ENCODE measurements at regions not wholly inside any gene's neighbourhood (a gene's known extent, or its start where the extent isn't known, plus 50 kb on each side); places are given as distances from the start of the nearest gene placed in this dataset.

GRCh38 chr2:212732860-212733259, 194.3 kb upstream of the ERBB4 start:
- no peak for TF ChIP-seq ZNF621 (tag by site-specific recombination; IDR thresholded peaks at IDR 0.05)
- no peaks in the 10 kb centered on the region for H3K36me3 ChIP-seq (ENCODE audit: control insufficient read depth in 2 of 2, insufficient read depth in 1 of 2, low read length in 2 of 2)
- H3K9me3 ChIP-seq (ENCODE audit: control insufficient read depth, insufficient read depth, low read depth, low read length), result no peaks in the 10 kb centered on the region
- H3K27ac ChIP-seq (ENCODE audit: extremely low read depth, low read depth, low read length), result no peak overlapping the region
- POLR2A ChIA-PET, result no interaction called here
- CTCF ChIA-PET, result interaction anchor here (0.7 kb wide), 1 partner anchor 165 kb away, joined by 3 read pairs; no protein-coding TSS in a partner anchor
- no peak overlapping the region for H3K4me3 ChIP-seq (ENCODE audit: low read depth, low read length)
- no peaks in the 10 kb centered on the region; the same call in 1 of the 2 replicates for H3K4me1 ChIP-seq (ENCODE audit: control insufficient read depth, insufficient read depth, low read length)

- H3K27ac ChIP-seq (ENCODE audit: extremely low read depth, low read depth, low read length), result no peak overlapping the region
- H3K4me1 ChIP-seq (ENCODE audit: control insufficient read depth, insufficient read depth, low read length), result no peaks in the 10 kb centered on the region
- CTCF ChIA-PET, result interaction anchor here (0.8 kb wide), 1 partner anchor 46 kb away, joined by 3 read pairs; no protein-coding TSS in a partner anchor
- TF ChIP-seq ZNF548 (tag by site-specific recombination; IDR thresholded peaks at IDR 0.05) (no peak), ZNF626 (tag by site-specific recombination; IDR thresholded peaks at IDR 0.05) (no peak), SP2 (tag by site-specific recombination; IDR thresholded peaks at IDR 0.05) (no peak), OSR2 (tag by site-specific recombination; IDR thresholded peaks at IDR 0.05) (no peak), ZSCAN30 (tag by site-specific recombination; IDR thresholded peaks at IDR 0.05) (no peak), ZNF707 (tag by site-specific recombination; IDR thresholded peaks at IDR 0.05) (no peak), ZNF311 (tag by site-specific recombination; IDR thresholded peaks at IDR 0.05; ENCODE audit: borderline replicate concordance) (no peak), KLF8 (tag by site-specific recombination; IDR thresholded peaks at IDR 0.05) (no peak)
- no peak overlapping the region for H3K4me3 ChIP-seq (ENCODE audit: low read depth, low read length)
- POLR2A ChIA-PET, result no interaction called here
- no peaks in the 10 kb centered on the region for H3K9me3 ChIP-seq (ENCODE audit: control insufficient read depth, insufficient read depth, low read depth, low read length)
- H3K36me3 ChIP-seq (ENCODE audit: control insufficient read depth in 2 of 2, insufficient read depth in 1 of 2, low read length in 2 of 2), result no peaks in the 10 kb centered on the region
These were observed 192.4 kb upstream of the ERBB4 start for GRCh38 chr2:212730994-212731393.

GRCh38 chr2:212728717-212729116, 190.1 kb upstream of the ERBB4 start:
- Histone ChIP-seq H3K4me1 (ENCODE audit: control insufficient read depth, insufficient read depth, low read length) (no peaks in the 10 kb centered on the region), H3K9me3 (ENCODE audit: control insufficient read depth, insufficient read depth, low read depth, low read length) (no peaks in the 10 kb centered on the region), H3K36me3 (ENCODE audit: control insufficient read depth in 2 of 2, insufficient read depth in 1 of 2, low read length in 2 of 2) (no peaks in the 10 kb centered on the region), H3K27ac (ENCODE audit: extremely low read depth, low read depth, low read length) (no peak overlapping the region), H3K4me3 (ENCODE audit: low read depth, low read length) (no peak overlapping the region)
- TF ChIP-seq ZNF658 (tag by site-specific recombination; IDR thresholded peaks at IDR 0.05) (no peak), ZXDB (tag by site-specific recombination; IDR thresholded peaks at IDR 0.05) (no peak), ZNF362 (tag by site-specific recombination; IDR thresholded peaks at IDR 0.05) (no peak), ZNF701 (tag by site-specific recombination; IDR thresholded peaks at IDR 0.05) (no peak), ZNF600 (tag by site-specific recombination; IDR thresholded peaks at IDR 0.05) (no peak), ZNF146 (tag by site-specific recombination; IDR thresholded peaks at IDR 0.05) (no peak), ATF2 (tag by site-specific recombination; IDR thresholded peaks at IDR 0.05; ENCODE audit: low read depth) (no peak), HIC1 (tag by site-specific recombination; IDR thresholded peaks at IDR 0.05) (no peak), SALL2 (tag by site-specific recombination; IDR thresholded peaks at IDR 0.05; ENCODE audit: borderline replicate concordance) (no peak), GLI2 (tag by site-specific recombination; IDR thresholded peaks at IDR 0.05; ENCODE audit: borderline replicate concordance, low read depth) (no peak), SETDB1 (IDR thresholded peaks at IDR 0.05; ENCODE audit: insufficient read length, low read length) (no peak), ZSCAN16 (tag by site-specific recombination; IDR thresholded peaks at IDR 0.05) (no peak), OVOL3 (tag by site-specific recombination; IDR thresholded peaks at IDR 0.05) (no peak), ZSCAN30 (tag by site-specific recombination; IDR thresholded peaks at IDR 0.05) (no peak)
- CTCF ChIA-PET, result no interaction called here
- POLR2A ChIA-PET, result no interaction called here

All from HEK293 (cell line).